Lower leg skin (tissue), 4 donors: ENCODE measurements at regions not wholly inside any gene's neighbourhood (a gene's known extent, or its start where the extent isn't known, plus 50 kb on each side); places are given as distances from the start of the nearest gene placed in this dataset.

Experiments
- DNase-seq, 2 donors: peaks; one replicate each; pipeline ENCODE4 v3.0.0-alpha.2; 2019; ENCODE audit warnings: low spot score in 2 of 2
- H3K4me3 ChIP-seq: fragments of 200-600 bp; sonication (generic); 2 replicates; pipeline ENCODE4 v1.5.1; 2017; ENCODE audit warnings: mild to moderate bottlenecking, low read depth; ENCODE audit not compliant: poor library complexity, severe bottlenecking
- CTCF ChIP-seq, 3 donors: fragments of 450-650 bp; IDR thresholded peaks; one replicate each; pipeline ENCODE4 v1.5.1; 2016; ENCODE audit warnings: antibody characterized with exemption in 3 of 3, mild to moderate bottlenecking in 3 of 3, moderate library complexity in 2 of 3
- POLR2A ChIP-seq, 2 donors: fragments of 450-650 bp; IDR thresholded peaks; one replicate each; pipeline ENCODE4 v1.6.1; 2016 to 2017; ENCODE audit warnings: antibody characterized with exemption in 2 of 2, mild to moderate bottlenecking in 1 of 2, moderate library complexity in 1 of 2
- WGBS, 2 donors: methylation state at CpG; one replicate each; pipeline ENCODE4 v1.1.5; 2018; 5-methylcytosine and 5-hydroxymethylcytosine counted together
- intact Hi-C: fragments of 100-400 bp; cut with DNase I; formaldehyde crosslinking; loops from one replicate; pipeline ENCODE4 v1.15.0; 2023; ENCODE audit warnings: low total_unique reads

GRCh38 chr10:44814929-44815328 lies 96.2 kb upstream of the TMEM72 start:
- intact Hi-C loops, result no loop called here

GRCh38 chr10:44818041-44818649 lies 93.0 kb upstream of the TMEM72 start:
- H3K4me3 ChIP-seq, result no peak overlapping the region
- intact Hi-C loops, result no loop called here
- no peak for DNase-seq
- TF ChIP-seq POLR2A (IDR thresholded peaks at IDR 0.05), result no peak
- TF ChIP-seq CTCF (IDR thresholded peaks at IDR 0.05), result no peak
- WGBS, 2 donors, result 80 to 82% methylated on average over 6 of the region's 6 CpGs

More at GRCh38 chr10:44814929-44815328, 96.2 kb upstream of the TMEM72 start:
- H3K4me3 ChIP-seq, result no peak overlapping the region
- DNase-seq, result no peak
- TF ChIP-seq POLR2A (IDR thresholded peaks at IDR 0.05) (no peak), CTCF (IDR thresholded peaks at IDR 0.05) (no peak)
- WGBS, 2 donors, result 80 to 82% methylated on average over 2 of the region's 2 CpGs

- H3K4me3 ChIP-seq, result no peak overlapping the region
- TF ChIP-seq CTCF (IDR thresholded peaks at IDR 0.05), result no peak
- TF ChIP-seq POLR2A (IDR thresholded peaks at IDR 0.05), result no peak
- intact Hi-C loops, result no loop called here
- no peak for DNase-seq
- 71 to 85% methylated on average over 5 of the region's 5 CpGs for WGBS, 2 donors
Observed at GRCh38 chr10:44818701-44819127, 92.4 kb upstream of the TMEM72 start.

- 86 to 90% methylated on average over 3 of the region's 3 CpGs for WGBS, 2 donors
- no peak overlapping the region for H3K4me3 ChIP-seq
- TF ChIP-seq POLR2A (IDR thresholded peaks at IDR 0.05) (no peak), CTCF (IDR thresholded peaks at IDR 0.05) (no peak)
- intact Hi-C loops, result no loop called here
- no peak for DNase-seq
Observed at GRCh38 chr10:44820094-44820493, 91.0 kb upstream of the TMEM72 start.

GRCh38 chr10:44821290-44821689 lies 89.8 kb upstream of the TMEM72 start:
- DNase-seq, result no peak
- intact Hi-C loops, result no loop called here
- WGBS, 2 donors, result 91 to 93% methylated on average over 8 of the region's 8 CpGs
- no peak for TF ChIP-seq POLR2A (IDR thresholded peaks at IDR 0.05)
- TF ChIP-seq CTCF (IDR thresholded peaks at IDR 0.05), result no peak
- H3K4me3 ChIP-seq, result no peak overlapping the region

GRCh38 chr10:44822349-44822748 lies 88.8 kb upstream of the TMEM72 start:
- WGBS, 2 donors, result 85 to 88% methylated on average over 3 of the region's 3 CpGs
- TF ChIP-seq CTCF (IDR thresholded peaks at IDR 0.05) (no peak), POLR2A (IDR thresholded peaks at IDR 0.05) (no peak)
- DNase-seq, result no peak
- intact Hi-C loops, result no loop called here
- no peak overlapping the region for H3K4me3 ChIP-seq
